NK-92 treated with Interleukin-12 subunit alpha and Interleukin-12 subunit beta, amount 100 ng/mL, for 24 hours (cell line): ENCODE measurements at regions not wholly inside any gene's neighbourhood (a gene's known extent, or its start where the extent isn't known, plus 50 kb on each side); places are given as distances from the start of the nearest gene placed in this dataset.
"Not testable (repeated sequence)": the region's sequence is repeated elsewhere in the genome, so short reads cannot be mapped to it uniquely, and the experiment has no call there.

ENCODE experiments used
- DNase-seq: peaks from one replicate; lab custom pipeline; 2025; lab: John Stamatoyannopoulos, UW

DNA sequence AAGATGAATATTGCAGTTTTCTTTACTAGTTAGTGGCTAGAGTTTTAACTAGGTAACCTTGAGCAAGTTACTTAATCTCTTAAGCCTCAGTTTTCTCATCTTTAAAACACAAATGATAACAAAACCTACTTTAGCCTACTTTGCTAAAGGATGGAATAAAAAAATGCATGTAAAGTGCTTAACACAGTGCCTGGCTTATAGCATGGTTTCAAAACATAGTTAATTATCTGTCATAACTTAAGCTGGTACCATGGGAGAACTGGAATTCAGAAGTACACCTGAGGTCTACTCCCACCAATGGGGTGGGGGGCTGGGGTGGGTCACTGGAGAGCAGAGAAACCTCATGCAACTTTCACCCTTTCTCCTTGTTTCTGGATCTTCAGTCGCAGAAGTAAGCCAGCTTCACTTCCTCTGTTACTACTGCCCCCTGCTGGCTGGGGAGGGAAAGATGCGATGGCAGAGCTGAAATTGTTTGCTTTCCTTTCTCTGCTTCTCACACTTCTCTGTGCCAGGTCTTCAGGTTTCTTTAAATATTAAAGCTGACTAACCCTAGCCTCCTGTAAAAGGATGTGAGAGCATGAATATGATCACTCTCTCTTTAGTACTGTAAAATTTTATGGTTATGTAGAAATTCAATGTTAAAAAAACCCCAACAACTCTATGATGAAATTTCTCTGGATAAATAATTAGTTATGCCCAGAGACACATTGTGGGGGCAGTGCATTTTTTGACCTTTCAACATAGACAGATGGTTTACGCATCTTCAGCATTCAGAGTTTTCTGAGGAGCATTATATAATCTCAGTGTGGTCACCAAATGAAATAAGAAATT, 324.2 kb downstream of the HLX start:
- DNase-seq: peak; percentile 63

DNA sequence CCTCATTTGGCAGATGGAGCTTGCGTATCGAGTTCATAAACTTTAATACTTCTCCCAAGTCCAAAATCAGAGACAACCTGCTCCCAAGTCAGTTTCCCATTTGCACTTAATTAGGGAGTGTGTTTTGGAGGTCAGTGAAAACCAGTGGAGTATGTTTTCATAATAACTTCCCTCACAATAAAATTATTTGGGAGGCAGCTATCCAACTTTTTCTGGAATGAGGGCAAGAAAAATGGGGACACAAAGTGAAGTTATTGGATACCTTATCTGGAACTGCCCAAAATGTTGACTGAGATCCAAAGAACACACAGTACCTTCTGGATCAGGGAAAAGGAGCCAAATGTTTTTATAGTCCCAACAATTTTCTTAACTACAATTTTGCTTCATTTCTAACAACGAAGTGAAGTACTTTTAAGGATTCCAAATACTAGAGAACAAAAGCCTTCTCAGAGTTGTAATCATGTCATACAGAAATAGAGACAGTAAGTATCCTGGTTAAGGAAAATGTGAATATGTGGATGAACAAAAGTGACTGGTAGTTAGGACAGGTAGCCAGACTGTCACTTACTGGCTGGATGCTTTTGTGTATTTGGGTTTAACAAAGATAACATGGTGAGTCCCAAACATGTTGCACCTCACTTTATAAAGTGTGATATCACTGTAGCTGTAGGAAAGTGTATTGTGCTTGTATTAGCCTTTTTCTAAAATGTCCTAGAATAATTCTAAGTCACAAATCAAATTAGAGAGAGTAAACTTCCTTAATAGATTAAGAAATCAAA, 325.0 kb downstream of the HLX start:
- no peak for DNase-seq

DNA sequence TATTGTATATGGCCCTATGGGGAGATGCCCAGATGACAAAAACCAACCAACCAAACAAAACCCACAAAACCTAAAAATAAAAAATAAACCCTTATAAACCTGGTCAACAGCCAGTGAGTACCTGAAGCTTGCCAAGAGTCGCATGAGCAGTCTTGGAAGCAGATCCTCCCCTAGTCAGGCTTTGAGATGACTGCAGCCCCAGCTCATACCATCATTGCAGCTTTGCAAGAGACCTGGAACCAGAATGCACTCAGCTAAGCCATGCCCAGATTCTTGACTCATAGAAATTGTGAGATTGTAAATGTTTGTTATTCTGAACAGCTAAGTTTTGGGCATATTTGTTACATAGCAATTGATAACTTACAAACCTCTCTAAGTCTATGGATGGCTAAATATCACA, 326.8 kb downstream of the HLX start:
- no peak for DNase-seq

DNA sequence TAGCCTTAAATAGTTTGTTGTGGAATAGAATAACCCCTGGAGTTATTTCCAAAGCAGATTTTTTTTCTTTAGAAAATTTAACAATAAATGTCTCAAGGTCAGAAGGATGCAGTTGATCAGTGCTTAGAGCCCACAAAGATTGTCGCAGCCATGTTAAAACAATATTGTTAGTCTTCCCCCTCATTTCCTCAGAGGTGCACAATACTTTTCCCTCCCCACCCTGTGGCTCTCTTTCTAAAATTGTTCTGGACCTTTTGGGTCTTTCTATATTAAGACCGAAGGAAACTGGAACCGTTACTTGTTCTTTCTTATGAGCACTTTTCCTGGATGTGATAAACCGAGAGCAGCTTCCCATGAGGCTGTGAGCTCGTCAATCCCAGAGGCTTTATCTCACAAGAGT, 333.7 kb downstream of the HLX start:
- DNase-seq: no peak

DNA sequence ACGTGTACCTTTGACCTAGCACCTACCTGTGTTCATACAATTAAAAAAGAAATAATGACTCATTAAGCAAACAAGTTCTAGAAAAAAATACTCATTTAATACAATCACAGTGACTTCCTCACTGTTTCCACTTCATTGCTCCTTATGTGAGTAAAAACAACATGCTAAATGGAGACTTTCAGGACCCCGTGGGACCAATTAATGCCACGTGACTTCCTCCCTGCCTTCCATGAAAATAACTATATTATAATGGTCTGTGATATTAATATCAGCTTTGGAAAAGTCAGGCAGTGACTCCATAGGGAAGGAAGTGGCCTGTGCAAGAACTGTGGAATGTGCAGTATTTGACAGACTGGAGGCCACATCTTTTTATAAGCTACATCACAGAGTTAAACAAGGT, 337.8 kb downstream of the HLX start:
- DNase-seq: no peak

DNA sequence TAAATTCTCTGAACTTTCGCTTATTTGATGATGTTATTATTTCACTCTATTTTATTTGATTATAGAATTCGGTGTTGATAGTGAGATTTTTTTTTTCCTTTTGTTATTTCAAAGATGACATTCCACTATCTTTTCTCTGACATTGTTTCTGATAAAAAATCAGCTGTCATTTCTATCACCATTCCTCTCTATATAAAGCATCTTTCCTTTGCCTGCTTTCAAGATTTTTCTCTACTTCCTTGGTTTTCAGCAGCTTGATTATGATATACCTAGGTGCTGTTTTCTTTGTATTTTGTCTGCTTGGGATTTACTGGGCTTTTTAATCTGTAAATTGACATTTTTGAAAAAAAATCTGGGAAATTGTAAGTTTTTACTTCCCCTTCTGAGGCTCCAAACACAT, 344.0 kb downstream of the HLX start:
- DNase-seq: no peak

DNA sequence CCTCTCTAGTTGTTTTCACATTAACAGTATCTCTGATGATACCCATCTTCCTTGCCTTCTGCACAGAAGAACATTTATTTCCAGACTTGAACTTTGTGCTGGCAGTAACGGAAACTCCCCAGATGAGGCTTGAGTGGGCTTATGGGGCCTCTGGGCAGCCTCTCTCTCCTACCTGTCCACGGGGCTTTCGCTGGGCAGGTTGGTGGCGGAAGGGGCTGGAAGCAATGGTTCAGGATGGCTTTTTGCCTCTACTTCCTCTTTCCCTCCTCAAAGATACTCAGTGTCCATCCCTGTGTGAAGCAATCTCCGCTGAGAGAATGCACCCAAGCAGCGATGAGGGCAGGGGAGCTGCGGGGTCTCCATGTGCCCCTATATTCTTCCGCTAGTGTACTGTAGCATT, 348.2 kb downstream of the HLX start:
- DNase-seq: no peak

DNA sequence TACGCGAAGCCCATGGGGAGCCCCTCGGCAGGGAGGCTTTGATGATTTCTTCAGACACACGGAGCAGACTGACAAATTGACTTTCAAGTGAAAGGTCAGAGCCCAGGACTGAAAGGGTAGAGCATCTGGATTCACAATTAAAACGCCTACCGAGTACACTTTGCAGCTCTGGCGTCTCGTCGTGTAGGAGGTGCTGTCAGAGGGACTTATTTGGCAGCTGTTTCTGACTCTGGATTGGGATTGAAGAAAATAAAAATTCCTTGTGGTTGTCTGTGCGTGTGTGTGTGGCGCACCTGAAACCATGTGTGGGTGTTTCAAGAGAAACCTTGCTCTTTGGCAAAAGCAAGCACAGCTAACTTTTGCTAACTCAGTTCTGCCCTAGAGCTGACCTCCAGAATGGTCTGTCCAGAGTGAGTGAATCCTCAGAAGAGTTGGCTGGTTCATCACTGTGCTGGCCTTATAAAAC, 348.7 kb downstream of the HLX start:
- no peak for DNase-seq

DNA sequence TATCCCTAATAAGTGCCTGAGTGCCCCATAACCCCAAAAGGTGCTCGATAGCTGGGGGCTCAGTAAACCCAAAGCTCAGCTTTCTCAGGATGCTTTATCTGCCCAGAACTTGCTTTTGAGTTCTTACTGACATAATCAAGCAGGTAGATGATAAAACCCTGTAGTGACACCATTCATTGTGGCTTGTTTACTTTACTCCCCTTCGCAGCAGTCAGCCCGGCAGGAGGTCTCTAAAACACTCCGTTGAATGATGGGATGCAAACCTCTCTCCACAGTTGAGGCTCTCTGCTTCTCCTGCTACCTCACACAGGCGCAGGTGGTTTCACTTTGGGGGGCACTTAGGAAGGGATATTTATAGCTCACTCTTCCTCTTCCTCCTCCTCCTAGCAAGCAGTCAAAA, 349.4 kb downstream of the HLX start:
- no peak for DNase-seq

DNA sequence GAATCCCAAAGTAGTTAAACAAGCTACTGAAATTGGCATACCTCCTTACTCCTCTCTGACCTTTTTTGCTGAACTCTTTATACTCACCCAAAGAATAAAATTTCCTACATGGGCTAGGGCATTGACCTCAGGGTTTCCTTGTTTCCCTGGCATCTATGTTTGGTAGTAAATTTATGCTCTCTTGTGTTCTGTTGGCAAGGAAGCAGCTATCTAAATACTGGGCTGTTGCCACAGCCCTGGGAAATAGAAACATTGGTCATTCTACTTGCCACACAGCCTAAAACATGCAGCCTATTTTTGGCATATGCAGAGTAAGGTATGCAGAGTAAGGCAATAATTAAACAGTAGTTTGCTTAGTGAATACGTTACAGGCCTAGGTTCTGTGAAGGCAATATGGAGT, 351.4 kb downstream of the HLX start:
- no peak for DNase-seq

DNA sequence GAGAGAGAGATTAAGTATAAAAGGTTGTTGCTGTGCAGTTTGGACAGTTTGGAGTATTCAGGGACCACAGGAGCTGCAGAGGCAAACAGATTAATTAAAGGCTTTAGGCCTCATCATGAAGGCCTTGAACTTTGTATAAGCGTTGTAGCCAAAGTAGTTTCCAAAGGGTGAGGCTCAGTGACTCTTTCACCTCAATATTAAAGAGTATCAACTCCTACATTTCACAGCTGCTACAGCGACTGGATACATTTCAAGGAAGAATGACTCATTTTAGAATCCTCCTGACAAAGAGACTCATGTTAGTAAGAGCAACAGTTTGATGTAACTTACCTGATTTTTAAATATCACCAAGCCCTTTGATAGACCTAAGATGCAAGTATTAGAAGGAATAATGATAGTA, 355.5 kb downstream of the HLX start:
- DNase-seq: no peak

DNA sequence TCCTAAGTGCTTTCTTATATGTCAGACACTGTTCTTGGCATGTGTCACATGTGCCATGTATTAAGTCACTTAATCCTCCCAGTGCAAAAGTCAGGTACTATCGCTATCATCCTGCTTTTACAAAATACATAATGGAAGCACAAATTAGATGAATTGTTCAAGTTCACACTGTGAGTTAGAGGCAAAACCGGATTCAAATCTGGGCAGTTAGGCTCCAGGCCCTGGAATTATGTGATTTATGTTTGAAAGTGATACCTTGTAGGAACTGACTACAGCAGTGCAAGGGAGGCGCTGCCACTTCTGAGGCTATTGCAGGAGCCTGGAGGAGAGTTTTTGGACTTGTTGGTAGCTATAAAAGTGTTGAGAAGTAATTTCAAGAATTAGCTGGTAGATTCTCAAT, 358.3 kb downstream of the HLX start:
- no peak for DNase-seq

DNA sequence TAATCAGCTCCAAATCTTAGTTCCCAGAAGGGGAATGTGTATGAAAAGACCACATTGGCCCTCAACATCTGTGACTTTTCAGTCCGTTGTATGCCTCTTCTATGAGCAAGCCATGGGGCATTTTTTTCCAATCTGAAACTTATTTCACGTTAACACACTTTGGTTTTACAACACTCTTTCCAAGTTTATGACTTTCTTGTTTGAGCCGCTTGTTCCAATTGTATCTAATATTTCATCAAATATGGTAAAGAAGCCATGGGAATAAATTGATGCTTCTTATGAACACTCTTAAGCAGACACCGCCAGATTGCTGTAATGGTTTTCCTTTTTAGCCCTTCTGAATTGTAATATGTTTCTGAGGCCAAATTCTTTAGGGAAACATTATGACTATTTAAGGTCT, 359.9 kb downstream of the HLX start:
- DNase-seq: no peak

DNA sequence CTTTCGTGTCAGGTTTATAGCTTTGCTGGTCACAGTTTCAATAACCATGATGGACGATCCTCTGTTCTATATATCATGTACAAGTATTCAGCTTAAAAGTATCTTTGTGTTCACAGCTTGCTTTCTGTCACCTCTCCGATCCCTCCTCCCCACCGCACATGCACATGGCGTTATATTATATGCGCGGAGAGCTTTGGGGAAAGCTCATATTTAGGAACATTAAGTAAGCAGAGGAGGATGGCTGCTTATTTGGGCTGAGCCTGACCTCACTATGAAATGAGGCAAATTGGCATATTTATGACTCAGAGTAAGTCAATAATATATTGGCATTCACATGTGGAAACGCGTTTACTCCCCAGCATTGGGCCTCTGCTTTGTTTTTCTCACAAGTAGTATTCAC, 360.5 kb downstream of the HLX start:
- DNase-seq: no peak

DNA sequence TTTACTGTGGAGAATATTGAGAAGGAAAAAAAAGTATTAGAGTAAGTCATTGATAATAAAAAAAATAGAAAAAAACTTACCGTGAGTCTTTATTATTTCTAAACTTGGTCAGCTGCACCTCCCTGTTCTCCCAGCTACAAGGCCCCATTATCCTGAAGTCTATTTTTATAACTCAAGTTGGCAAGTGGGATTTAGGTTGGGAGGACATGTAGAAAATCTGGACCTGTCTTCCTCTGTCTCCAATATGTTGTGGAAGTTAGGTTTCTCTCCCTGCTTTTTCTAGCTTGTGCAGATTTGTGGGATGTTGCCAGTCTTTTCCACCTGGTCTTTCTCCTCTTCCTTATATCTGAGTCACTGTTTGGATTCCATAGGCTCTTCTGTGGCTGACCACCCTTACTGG, 361.4 kb downstream of the HLX start:
- DNase-seq: no peak

DNA sequence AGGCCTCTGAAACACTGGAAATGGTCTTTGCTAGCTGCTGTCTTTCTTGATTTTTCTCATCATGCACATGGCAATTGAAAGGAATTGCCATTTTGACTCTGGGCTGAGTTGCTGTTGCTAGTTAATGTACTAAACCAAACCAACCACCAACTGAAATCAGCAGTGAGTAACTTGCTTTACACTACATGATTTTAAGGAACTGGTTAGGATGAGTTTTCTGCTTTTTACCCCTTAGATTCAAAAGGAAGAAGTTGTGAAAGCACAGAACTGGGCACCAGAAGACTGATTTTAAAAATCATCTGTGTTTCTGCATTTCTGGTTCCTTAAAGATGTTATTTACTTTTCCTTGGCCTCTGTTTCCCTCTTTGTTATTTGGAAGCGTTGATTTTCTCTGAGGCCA, 361.9 kb downstream of the HLX start:
- DNase-seq: no peak

DNA sequence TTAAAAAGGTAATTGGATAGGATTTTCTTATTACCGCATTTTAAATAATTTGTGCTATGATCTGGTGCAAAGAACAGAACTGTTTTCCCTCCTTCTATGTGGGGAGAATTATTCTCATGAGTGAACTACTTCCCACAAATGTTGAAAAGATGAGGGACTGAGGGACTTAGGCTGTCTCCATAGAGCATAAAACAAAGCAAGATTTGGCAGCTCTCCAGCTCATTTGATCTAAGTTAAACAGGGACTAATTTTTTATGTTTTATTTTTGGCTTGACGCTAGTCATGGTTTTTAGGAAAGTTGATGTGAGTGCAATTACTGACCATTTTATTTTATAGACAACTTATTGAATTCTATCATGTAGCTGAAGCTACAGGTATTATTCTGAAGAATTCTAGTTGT, 362.3 kb downstream of the HLX start:
- DNase-seq: no peak

DNA sequence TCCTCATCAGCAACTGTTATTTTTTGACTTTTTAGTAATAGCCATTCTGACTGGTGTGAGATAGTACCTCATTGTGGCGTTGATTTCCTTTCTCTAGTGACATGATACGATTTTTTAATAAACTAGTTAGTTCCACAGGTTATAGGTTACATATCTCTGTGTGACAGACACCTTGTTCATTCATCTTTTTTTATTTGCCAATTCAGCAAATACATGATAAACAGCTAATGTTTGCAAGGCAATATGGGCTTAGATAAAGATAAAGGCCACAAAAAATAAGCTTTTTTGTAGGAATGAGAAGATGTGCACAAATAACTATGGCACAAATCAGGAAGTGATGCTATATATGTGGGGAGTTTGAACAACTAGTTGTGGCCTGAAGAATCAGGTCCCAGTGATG, 366.8 kb downstream of the HLX start:
- DNase-seq: no peak

DNA sequence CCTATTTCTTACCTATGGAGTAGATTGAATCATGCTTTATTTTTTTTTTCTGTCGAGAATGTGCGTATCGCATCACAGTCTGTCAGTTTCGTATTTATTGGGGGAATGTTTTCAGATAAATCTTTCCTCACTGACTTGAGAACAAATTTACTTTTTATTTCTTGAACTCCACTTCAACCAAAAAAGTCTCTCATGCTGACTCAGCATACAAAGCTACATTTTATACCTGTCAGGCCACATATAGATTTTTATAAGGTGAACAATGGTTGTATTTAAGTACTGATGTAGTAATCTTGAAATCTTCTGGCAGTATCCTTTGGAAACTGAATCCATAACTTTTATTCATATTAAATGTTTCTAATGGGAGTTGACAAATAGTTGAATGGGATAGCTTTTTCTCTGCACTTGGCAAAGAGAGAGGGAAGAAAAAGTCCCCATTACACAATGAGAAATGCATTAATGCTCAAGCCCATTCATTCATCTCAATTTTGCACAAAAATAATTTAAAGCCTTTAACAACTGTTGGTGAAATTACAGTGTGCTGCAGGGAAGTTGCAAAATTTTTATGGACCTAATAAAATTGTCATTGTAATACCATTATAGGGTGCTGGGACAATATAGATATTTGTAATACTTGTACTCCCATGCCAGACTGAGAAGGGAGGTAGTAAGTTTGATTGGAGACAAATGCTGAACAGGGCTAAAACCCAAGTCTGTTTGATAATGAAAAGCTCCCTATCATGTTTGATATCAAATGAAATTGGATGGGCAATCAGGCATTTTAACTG, 367.6 kb downstream of the HLX start:
- DNase-seq: no peak

DNA sequence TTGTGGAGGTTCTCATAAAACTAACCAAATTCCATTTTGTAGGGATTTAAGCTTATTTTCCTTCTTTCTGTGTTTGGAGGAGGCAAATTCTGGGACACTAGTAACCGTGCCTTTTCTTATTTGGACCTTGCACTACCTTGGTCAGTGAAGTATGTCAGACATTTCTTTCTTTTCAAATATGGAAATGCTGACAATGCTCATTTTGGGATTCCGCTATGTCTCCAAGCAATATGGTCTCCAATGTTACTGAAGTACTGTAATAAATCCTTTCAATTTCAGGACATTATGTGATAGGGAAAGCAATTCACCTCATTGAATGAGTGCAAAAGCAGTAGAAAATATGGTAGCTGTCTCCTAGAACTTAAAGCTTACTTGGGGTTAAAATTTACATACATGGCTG, 372.3 kb downstream of the HLX start:
- DNase-seq: no peak

DNA sequence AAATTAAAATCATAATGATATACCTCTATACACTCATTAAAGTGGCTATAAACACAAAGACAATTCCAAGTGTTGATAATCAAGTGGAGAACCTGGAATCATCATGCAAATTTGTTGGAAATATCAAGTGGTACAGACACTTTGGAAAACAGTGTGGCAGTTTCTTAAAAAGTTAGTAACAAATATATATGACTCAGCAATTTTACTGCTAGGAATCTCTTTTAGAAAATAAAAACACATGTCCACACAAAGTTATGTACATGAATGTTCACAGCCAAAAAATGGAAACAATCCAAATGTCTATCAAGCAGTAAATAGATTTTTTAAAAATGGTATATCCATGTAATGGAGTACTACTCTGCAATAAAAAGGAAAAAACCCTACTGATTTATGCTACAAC, 375.6 kb downstream of the HLX start:
- no peak for DNase-seq

DNA sequence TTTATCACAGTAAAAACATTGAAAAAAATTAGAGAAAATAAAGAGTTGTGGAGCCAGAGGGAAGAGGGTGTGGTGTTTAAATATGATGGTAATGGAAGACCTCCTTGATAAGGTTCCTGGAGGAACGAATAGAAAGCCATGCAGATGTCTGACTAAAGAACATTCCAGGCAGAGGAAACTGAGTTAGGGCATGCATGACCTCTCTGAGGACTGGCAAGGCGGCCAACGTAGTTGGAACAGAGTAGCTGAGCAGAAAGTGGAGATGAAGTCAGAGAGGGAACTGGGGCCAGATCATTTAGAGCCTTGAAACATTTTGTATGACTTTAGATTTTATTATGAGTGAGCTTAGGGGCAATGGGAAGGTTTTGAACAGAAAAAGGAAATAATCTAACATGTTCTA, 377.5 kb downstream of the HLX start:
- no peak for DNase-seq

DNA sequence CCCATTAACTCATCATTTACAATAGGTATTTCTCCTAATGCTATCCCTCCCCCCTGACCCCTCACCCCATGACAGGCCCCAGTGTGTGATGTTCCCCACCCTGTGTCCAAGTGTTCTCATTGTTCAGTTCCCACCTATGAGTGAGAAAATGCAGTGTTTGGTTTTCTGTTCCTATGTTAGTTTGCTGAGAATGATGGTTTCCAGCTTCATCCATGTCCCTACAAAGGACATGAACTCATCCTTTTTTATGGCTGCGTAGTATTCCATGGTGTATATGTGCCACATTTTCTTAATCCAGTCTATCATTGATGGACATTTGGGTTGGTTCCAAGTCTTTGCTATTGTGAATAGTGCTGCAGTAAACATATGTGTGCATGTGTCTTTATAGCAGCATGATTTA, 378.3 kb downstream of the HLX start:
- not testable (repeated sequence) for DNase-seq
